ENCODE measurements at regions not wholly inside any gene's neighbourhood (a gene's known extent, or its start where the extent isn't known, plus 50 kb on each side); places are given as distances from the start of the nearest gene placed in this dataset.
"Not testable (repeated sequence)": the region's sequence is repeated elsewhere in the genome, so short reads cannot be mapped to it uniquely, and the experiment has no call there.

DNA sequence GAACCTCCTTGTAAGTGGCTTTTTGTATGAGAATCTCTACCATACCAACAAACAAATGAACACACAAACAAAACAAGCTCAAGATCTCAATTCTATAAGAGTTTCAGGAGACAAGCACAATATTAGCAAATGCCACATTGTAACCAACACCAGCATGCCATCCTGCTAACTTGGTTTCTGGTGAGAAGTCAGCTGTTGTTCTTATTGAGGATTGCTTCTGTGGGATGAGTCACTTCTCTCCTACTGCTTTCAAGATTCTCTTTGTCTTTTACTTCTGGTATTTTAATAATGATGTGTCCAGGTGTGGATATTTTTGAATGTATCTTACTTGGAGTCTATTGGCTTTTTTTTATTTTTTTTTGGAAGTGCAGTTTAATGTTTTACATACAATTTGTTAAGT lies 131.7 kb downstream of the BCL2L11 start:
- DNase-seq = no peak

GRCh38 chr2:111254916-111255315 lies 134.2 kb downstream of the BCL2L11 start:
- DNase-seq = not testable (repeated sequence)

- not testable (repeated sequence) for DNase-seq
These were observed 135.9 kb downstream of the BCL2L11 start for GRCh38 chr2:111256628-111257027.

GRCh38 chr2:111257607-111258006 lies 136.9 kb downstream of the BCL2L11 start:
- not testable (repeated sequence) for DNase-seq

GRCh38 chr2:111258318-111258717 lies 137.6 kb downstream of the BCL2L11 start:
- not testable (repeated sequence) for DNase-seq

GRCh38 chr2:111262627-111263379 lies 142.1 kb downstream of the BCL2L11 start:
- DNase-seq = not testable (repeated sequence)

GRCh38 chr2:111263380-111264017 lies 142.8 kb downstream of the BCL2L11 start:
- DNase-seq = not testable (repeated sequence)

- not testable (repeated sequence) for DNase-seq
These were observed 144.2 kb downstream of the BCL2L11 start for GRCh38 chr2:111264956-111265355.

DNA sequence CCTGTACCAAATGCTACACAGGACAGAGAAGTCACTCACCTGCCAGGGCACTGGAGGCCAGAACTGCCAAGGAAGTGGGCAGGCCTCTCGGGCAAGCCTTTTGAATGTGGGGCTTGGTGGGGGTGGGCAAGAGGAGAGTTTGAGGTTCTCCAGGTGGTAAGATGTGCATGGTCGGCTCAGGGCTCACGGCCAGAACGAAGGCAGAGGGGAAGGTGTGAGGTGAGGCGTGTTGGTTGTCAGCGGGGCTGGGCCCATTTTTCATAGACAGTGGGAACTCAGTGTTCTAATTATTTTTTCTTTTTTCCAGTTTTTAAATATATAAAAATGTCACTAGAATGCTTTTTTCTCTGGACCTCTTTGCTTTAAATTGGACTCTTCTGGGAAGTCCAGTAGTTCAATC lies 145.8 kb downstream of the BCL2L11 start:
- not testable (repeated sequence) for DNase-seq

DNA sequence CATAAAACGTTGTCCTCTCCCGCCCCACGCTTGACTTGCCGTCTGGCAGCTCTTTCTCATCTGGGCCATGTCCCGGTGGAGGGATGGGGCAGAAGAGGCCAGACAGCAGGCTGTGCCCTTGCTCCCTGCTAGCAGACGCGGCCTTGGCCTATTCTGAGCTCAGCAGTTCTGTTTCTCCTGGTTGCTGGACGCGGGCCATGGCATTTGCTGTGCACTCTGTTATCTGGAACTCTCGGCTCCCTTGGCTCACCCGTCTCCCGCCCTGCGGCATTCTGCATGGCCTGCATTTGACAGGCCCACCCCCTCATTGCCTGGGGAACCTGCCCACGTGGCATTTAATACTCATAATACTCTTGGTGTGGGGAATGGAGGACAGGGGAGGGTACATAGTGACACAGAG lies 146.3 kb downstream of the BCL2L11 start:
- DNase-seq = not testable (repeated sequence)

DNA sequence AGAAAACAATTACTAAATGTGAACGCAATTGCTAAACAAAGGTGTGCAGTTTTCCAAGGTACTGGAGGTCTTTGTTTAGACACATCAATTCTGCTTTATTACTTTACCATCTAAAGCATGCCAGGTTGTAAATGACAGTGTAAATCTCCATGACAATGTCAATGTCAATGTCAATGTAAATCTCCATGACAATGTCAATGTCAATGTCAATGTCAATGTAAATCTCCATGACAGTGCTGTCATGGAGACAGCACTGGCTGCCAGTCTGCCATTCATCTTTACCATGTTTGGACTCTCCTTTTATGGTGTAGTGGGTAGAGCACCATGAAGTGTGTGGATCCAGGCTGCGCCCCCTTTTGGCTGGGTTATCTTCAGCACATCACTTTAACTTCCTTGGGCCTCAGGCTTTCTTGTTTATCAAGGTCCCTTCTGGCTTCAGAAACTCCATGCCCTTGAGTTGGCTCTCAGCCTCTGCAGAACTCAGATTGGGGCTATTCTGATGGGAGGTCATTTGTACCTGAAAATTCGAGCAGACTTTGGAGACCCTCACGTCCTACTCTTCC lies 149.1 kb downstream of the BCL2L11 start:
- DNase-seq = not testable (repeated sequence)

- DNase-seq = not testable (repeated sequence)
These were observed 149.9 kb downstream of the BCL2L11 start for GRCh38 chr2:111270569-111270968.

DNA sequence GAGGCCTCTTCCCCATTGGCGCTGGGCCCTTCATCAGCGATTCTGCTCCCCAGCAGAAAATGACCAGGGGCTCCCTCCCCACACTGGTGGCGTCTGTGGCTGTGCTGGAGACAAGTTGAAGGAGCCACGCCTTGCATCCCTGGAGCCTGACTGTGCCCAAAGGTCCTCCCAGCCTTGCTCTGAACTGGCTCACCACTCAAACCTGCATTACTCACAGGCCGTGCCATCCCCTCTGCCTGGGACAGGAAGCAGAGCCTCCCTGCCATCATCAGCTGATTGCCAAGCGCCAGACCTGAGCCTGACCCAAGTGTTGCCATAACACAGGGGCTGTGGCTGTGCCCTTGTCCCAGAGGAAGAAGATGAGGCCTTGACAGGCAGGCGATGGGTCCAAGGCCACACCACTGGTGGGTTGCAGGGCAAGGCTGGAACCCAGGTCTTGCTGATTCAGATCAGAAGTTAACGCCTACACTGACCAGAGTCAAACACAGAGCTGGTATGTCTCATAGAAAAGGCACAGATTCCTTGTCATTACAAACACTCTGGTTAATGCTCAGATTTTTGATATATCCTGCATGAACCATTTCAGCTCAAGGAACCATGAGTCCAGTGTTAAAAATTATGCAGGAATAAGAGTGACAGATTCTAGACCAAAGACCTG lies 151.1 kb downstream of the BCL2L11 start:
- DNase-seq = not testable (repeated sequence)

DNA sequence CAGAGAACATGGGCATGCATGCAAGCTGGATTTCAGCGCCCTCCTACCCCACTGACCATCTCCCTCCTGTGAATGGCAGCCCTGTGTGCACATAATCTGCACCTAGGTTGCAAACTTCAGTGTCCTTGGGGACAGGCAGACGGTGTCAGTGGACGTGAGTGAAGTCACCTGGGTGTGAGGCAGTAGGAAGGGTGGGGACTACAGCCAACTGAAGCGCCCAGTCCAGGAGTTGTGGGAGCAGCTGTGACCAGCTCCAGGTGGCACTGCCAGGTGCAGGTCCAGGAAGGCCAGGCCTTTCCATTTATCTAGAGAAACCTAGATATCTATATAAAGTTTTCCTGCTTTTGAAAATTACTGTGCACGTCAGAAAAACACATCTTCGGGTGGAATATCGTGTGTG lies 152.3 kb downstream of the BCL2L11 start:
- DNase-seq = not testable (repeated sequence)

DNA sequence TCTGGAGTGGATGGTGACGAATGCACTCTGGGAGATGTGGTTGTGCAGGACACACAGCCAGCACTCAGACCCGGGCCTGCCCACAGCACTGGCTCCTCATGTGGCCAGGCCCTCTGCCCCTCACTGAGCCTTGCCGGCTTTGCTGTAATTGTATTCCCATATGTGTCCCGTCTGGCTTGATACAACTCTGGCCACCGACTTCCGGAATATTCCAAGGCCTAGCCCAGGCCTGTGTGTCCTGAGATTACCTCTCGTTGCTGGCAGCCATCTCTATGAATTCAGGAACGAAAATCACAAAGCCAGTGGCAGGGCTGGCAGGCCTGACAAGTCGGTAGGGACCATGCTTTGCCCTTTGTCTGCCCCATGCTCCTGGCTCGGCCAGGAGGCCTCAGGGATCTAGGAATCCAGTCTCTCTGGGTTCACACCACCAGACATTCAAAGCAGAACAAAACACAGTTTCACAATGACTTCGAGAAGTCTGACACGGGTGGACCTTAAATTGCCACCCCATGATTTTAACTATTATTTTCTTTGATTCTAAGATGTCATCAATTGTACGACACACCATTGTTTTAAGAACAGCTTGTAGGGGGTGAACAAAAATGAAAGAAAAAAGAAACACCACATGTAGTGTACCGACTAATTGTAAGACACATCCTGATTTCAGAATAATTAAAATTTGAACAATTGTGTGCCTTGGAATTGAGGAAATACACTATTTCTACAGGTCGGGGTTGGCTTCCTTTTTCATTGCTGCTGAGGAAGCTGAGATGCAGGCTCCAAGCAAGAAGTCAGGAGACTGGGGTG lies 154.5 kb downstream of the BCL2L11 start:
- not testable (repeated sequence) for DNase-seq

GRCh38 chr2:111275854-111276171 lies 155.1 kb downstream of the BCL2L11 start:
- not testable (repeated sequence) for DNase-seq

- DNase-seq = not testable (repeated sequence)
These were observed 157.4 kb downstream of the BCL2L11 start for GRCh38 chr2:111278133-111278532.

DNA sequence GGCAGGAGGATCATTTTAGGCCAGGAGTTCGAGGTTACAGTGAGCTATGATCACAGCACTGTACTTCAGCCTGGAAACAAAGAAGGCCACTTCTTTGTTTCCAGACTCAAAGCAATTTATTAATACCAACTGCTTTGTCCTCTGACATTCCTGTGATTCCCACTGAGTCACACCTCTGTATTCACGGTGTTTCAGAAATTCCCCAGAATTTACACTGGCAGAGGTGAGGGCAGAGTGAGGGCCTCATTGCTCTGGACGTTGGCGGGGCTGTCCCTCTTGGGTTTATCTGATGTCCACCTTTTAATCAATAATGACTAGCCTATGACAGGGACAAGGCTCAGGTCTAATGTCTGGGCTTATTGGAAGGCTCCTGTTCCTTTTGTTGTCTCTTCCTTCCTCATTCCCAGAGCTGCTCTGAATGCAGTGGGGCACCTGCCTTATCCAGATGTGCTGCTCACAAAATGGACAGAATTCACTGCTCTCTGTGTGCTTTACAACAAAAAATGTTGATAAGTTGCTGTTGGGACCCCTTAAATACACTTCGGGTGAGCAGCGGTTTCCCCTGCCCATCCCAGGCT lies 160.1 kb downstream of the BCL2L11 start:
- not testable (repeated sequence) for DNase-seq

DNA sequence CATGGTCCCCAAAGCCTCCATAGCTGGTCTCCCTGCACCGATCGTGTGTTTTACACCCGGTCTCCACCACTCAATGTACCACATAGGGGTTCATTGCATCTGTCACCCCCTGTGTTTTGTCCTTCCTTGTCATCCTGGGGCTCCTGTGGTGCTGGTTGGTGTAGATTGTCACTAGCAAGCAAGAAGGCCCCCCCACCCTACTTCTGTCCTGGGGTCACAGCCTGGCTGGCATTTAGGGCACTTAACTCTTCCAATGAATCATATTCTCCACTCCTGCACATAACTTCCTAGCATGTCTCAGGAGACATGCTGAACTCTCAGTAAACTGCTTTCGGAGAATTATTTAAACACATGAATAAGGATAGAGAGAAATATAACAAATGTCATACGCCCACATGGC lies 161.4 kb downstream of the BCL2L11 start:
- DNase-seq = not testable (repeated sequence)

- DNase-seq = not testable (repeated sequence)
These were observed 167.2 kb downstream of the BCL2L11 start for GRCh38 chr2:111287646-111288568.

DNA sequence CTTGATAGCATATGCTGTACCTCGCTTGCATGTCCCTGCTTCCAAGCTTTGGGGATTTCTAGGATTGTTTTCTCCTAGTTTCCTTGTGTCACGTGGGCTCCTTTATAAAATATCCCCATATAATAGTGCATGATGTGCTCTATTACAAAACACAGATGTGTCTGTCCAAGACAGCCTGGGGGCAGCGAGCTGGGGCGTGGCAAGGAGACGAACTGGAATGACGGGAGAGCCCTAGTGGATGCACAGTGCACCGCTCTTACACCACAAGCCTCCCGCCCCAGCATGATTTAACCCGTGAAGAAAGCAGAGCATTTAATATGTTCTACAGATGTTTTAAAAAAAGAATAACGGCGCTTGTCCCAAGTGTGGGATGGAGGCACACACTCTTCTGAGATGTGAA lies 169.7 kb downstream of the BCL2L11 start:
- DNase-seq = not testable (repeated sequence)

All from activated T-cell treated with anti-CD3 and anti-CD28 coated beads, Interleukin-2, amount 50 U/mL, for 48 hours (primary cell).